A673 (cell line): ENCODE measurements at regions not wholly inside any gene's neighbourhood (a gene's known extent, or its start where the extent isn't known, plus 50 kb on each side); places are given as distances from the start of the nearest gene placed in this dataset.

Experiments
- CTCF ChIP-seq: fragments of 300-800, 200-600 bp; sonication (generic); conservative IDR thresholded peaks from 2 replicates; pipeline ENCODE4 v1.5.1; 2017; ENCODE audit warnings: low read depth, mild to moderate bottlenecking, antibody characterized with exemption, low read length, moderate library complexity, mixed read lengths
- EZH2 ChIP-seq: fragments of 200-600 bp; sonication (generic); IDR thresholded peaks from 2 replicates; pipeline ENCODE4 v1.6.1; 2017; ENCODE audit warnings: borderline replicate concordance, low read depth, mild to moderate bottlenecking, mixed read lengths, antibody characterized with exemption, low read length; ENCODE audit not compliant: poor library complexity, severe bottlenecking

GRCh38 chr4:138112389-138112788, 129.8 kb downstream of the SLC7A11 start:
- TF ChIP-seq EZH2, result no peak
- TF ChIP-seq CTCF, result no peak
